ENCODE measurements at regions not wholly inside any gene's neighbourhood (a gene's known extent, or its start where the extent isn't known, plus 50 kb on each side); places are given as distances from the start of the nearest gene placed in this dataset.

- H3K36me3 ChIP-seq, result no peaks in the 10 kb centered on the region
- H3K4me1 ChIP-seq, result no peaks in the 10 kb centered on the region
- intact Hi-C loops (cut with DNase I), result no loop called here
- TF ChIP-seq, protein P1, sequence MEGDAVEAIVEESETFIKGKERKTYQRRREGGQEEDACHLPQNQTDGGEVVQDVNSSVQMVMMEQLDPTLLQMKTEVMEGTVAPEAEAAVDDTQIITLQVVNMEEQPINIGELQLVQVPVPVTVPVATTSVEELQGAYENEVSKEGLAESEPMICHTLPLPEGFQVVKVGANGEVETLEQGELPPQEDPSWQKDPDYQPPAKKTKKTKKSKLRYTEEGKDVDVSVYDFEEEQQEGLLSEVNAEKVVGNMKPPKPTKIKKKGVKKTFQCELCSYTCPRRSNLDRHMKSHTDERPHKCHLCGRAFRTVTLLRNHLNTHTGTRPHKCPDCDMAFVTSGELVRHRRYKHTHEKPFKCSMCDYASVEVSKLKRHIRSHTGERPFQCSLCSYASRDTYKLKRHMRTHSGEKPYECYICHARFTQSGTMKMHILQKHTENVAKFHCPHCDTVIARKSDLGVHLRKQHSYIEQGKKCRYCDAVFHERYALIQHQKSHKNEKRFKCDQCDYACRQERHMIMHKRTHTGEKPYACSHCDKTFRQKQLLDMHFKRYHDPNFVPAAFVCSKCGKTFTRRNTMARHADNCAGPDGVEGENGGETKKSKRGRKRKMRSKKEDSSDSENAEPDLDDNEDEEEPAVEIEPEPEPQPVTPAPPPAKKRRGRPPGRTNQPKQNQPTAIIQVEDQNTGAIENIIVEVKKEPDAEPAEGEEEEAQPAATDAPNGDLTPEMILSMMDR (IDR thresholded peaks at IDR 0.05), result no peak
- no peak overlapping the region for H3K4me3 ChIP-seq
- H3K27me3 ChIP-seq, result peaks cover 0 to 28% (median 0%) of the 10 kb centered on the region in 4 donors
- H3K9me3 ChIP-seq, result peaks cover 0 to 3% (median 0%) of the 10 kb centered on the region in 3 donors
- H3K27ac ChIP-seq, result no peak overlapping the region
- 49 to 52% methylated on average over 6 of the region's 10 CpGs for WGBS, 2 donors
- no peak for DNase-seq
Measured at GRCh38 chr3:127383656-127384179, 95.9 kb upstream of the PRR20G start.

DNA sequence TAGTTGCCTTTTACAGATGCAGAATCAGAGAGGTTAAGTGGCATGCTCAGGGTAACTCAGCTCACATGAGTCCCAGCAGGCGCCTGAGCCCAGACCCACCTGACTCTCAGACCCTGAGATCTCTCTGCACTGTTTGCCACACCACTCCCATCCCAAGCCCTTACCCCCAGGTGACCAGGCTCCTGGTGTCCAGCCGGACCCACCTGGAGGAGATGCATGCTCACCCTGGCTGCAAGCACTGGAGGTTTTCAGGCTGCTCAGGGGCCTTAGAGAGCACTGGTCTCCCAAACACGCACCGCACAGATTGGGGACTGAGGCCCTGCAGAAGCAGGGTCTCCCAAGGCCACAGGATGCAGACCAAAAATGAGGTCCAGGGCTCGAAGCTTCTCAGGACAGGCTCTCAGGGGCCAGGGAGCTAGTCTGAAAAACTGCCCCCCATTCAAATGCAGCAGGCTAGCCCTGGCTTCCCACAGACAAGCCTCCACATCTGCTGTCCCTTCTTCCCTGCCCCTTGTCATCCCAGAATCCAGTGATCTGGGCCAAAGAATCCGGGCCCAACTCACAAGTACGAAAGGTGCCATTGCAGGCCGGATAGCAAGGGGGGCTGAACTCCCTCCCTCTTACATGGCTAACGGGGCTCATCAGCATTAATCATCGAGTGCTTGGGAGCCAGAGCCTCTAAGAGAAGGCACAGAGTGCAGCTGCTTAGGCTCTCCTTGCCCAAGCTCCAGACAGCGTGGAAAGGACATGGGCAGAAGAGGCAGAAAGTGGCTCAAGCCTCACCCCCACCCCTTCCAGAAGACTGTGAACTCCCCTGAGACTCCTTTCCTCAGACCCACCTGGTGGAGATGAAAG, 90.2 kb upstream of the PRR20G start:
- H3K4me3 ChIP-seq, result no peak overlapping the region
- TF ChIP-seq POLR2A (IDR thresholded peaks at IDR 0.05), result no peak
- TF ChIP-seq, protein P1 (IDR thresholded peaks at IDR 0.05), result no peak
- H3K9me3 ChIP-seq, result peaks cover 0 to 3% (median 0%) of the 10 kb centered on the region in 3 donors
- intact Hi-C loops (cut with DNase I), result no loop called here
- peaks cover 0 to 23% (median 0%) of the 10 kb centered on the region in 4 donors for H3K27me3 ChIP-seq
- H3K4me1 ChIP-seq, result no peaks in the 10 kb centered on the region
- DNase-seq, result no peak
- WGBS, 2 donors, result 43 to 68% methylated on average over 2 to 6 of the region's 11 CpGs
- no peaks in the 10 kb centered on the region for H3K36me3 ChIP-seq
- H3K27ac ChIP-seq, result no peak overlapping the region

DNA sequence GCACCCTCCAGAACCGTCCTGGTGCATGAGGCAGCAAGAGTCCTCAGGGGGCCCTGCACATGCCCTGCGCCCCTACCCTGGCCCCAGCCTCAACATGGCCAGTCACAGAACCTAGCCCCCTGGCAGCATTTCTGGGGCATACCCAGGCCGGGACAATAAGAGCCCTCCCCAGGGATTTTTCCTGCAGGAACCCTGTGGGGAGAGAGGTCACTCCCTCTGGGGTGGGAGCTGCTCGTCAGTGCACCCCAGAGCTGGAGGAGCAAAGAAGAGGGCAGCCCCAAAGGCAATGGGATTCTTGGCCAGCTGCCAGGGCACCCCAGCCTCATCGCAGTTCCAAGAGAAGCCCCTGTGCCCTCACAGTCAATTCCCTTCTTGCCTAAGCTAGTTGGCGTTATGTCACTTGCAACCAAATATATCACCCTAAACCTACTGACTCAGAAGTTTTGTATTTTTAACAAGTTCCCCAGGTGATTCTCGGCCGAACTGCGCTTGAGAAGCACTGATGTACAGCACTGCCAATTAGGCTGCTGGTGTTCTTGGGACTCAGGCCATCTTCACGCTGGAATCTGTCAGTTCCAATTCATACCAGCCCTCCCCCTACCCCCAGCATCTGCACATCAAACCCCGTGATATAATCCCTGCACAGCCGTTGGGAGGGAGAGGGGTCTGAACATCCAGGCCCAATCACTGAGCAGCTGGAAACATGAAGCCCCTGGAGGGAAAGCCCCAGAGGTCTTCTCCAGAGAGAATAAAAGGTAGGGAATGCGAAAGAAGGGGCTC, 87.5 kb upstream of the PRR20G start:
- Histone ChIP-seq H3K27ac (no peak overlapping the region), H3K4me3 (no peak overlapping the region), H3K9me3 (no peaks in the 10 kb centered on the region), H3K27me3 (peaks cover 0 to 34% (median 0%) of the 10 kb centered on the region in 4 donors), H3K4me1 (no peaks in the 10 kb centered on the region), H3K36me3 (no peaks in the 10 kb centered on the region)
- no peak for DNase-seq
- WGBS, 2 donors, result 70 to 80% methylated on average over 3 to 6 of the region's 13 CpGs
- intact Hi-C loops (cut with DNase I), result no loop called here
- TF ChIP-seq POLR2A (IDR thresholded peaks at IDR 0.05), result no peak
- TF ChIP-seq, protein P1 (IDR thresholded peaks at IDR 0.05), result no peak

DNA sequence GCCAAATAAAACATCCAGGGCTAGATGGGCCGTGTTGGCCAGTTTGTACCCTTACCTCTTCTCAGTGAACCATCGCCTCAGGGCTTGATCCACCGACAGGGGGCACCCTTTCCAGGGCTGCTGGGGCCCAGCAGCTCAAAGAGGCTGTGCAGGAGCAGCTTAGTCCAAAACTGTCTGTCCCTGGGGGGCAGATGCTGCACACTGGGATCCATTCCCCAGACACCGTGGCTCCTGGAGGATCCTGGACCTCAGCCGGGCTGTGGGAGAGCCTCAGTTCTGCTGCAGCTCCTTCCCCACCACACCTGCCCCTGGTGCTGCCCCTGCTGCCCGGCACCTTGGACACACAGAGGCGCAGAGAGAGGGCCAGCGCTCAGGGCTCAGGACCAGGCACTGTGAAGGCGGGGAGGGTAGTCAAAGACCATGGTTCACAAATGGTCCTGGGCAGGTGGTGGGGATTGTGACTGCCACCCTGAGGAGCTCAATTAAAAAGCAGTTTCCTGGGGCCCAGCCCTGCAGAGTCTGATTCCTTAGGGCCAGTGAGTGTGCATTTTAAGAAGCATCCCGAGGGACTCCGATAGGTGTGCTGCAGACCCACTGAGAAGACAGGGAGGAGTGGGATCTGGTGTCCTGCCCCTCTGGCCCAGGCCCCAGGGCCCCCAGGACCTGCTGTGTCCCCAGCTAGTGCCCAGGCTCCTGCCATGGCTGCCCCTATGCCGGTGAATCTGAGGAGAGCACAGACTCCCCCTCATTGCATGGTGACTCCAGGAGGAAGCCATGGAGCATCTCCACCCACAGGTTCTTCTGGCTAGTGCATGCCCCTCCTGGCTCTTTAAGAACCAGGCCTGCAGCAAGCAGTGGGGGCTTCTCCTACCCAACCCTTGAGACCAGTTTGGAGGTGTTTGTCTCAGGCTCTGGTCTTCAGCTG, 86.5 kb upstream of the PRR20G start:
- H3K4me1 ChIP-seq, result no peaks in the 10 kb centered on the region
- H3K27ac ChIP-seq, result no peak overlapping the region
- 41 to 44% methylated on average over 5 of the region's 12 CpGs for WGBS, 2 donors
- no peaks in the 10 kb centered on the region for H3K9me3 ChIP-seq
- TF ChIP-seq POLR2A (IDR thresholded peaks at IDR 0.05), result no peak
- TF ChIP-seq, protein P1 (IDR thresholded peaks at IDR 0.05), result peak in 1 of 6 experiments; percentile 35
- no peak overlapping the region for H3K4me3 ChIP-seq
- no peak for DNase-seq
- peaks cover 0 to 43% (median 0%) of the 10 kb centered on the region in 4 donors for H3K27me3 ChIP-seq
- intact Hi-C loops (cut with DNase I), result no loop called here
- H3K36me3 ChIP-seq, result no peaks in the 10 kb centered on the region

Measured in esophagus squamous epithelium (tissue), 5 donors.